ENCODE measurements at regions not wholly inside any gene's neighbourhood (a gene's known extent, or its start where the extent isn't known, plus 50 kb on each side); places are given as distances from the start of the nearest gene placed in this dataset.

DNA sequence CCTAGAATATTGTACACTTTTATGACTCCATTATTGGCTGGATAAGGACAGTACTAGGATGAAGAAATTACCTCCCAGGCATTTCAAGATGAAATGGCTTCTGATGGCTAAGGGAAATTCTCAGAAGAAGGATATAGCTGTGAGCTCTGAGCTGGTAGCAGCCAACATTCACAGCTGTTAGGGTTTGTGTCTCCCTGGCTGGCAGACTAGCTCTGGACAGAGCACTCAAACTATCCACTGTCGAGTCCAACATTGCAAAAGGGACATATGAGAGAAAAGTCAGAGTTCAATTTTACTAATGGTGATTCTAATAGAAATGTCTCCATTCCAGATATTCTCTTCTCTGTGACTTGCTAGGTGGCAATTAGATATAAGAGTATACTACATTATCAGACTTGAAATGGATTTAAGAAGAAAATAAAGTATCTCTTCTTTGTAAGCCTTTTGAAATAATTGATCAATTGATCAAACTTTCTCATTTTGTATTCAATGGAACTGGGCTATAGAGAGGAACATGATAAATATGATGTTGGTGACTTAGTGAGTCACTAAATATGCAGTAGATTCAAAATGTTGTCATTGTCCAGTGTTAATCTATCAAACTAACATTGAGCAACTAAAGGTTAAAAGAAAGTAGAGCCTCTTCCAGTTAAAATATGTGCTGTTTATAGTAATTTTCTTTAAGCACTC lies 1920.3 kb downstream of the SUCLG1 start:
- no peak for FAIRE-seq

DNA sequence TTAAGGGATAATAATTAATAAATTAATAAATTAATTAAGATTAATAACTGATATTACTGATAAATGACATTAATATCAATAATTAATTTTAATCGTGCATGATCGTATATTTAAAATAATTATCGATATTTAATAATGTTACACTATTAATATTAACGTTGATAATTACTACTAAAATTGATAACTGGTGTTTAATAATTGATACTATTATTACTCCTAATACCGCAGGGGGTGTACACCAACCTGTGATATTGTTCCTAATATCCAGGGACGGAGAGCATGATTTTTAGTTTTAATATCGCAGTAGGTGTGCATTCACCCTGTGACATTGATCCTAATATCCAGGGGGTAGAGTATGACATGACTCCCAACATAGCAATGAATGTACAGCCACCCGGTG lies 1930.8 kb downstream of the SUCLG1 start:
- no peak for FAIRE-seq

DNA sequence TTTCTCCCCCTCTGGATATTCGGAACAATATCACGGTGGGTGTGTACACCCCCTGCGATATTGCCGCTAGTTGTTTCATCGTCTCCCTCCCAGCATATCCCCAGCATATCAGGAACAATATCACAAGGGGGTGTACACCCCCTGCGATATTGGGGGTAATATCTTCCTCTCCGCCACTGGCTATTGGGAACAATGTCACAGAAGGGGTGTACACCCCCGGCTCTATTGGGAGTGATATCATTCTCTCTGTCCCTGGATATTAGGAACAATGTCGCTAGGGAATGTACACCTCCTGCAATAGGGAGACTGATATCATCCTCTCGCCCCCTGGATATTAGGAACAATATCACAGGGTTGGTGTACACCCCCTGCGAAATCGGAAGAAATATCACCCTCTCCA lies 1932.0 kb downstream of the SUCLG1 start:
- FAIRE-seq, result no peak

DNA sequence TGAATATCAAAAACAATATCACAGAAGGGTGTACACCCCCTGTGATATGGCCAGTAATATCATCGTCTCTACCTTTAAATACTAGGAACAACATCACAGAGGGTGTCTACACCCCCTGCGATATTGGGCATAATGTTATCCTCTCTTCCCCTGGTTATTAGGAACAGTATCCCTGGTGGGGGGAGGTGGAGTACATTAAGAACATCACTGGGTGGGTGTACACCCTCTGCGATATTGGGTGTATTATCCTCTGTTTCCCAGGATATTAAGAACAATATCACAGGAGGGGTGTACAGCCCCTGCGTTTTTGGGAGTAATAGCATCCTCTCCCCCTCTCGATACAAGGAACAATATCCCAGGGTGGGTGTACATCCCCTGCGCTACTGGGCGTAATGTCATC lies 1932.8 kb downstream of the SUCLG1 start:
- no peak for FAIRE-seq

DNA sequence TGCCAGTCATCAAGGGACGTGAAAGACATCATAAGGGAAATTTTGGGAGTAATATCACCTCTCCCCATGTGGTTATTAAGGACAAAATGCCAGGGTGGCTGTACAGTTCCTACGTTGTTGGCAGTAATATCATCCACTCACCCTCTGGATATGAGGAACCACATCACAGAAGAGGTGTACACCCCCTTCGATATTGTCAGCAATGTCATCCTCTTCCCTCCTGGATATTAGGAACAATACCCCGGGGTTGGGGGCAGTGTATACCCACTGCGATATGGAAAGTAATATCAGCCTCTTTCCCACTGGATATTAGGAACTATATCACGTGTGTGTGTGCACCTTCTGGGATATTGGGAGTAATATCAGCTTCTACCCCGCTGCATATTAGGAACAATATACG lies 1933.3 kb downstream of the SUCLG1 start:
- FAIRE-seq, result no peak

DNA sequence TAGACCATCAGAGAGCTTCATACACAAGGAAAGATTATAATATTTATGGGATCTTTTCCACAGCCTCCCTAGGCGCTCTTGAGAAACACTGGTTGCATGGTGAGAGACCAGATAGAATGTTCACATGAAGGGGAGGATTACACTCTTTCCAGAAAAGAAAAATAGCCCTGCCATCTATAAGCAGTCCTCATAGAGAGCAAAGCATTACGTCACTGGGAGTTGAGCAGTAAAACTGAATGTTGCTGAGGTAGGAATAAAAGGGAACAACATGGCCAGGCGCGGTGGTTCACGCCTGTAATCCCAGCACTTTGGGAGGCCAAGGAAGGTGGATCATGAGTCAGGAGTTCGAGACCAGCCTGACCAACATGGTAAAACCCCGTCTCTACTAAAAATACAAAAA lies 1934.3 kb downstream of the SUCLG1 start:
- FAIRE-seq, result no peak

DNA sequence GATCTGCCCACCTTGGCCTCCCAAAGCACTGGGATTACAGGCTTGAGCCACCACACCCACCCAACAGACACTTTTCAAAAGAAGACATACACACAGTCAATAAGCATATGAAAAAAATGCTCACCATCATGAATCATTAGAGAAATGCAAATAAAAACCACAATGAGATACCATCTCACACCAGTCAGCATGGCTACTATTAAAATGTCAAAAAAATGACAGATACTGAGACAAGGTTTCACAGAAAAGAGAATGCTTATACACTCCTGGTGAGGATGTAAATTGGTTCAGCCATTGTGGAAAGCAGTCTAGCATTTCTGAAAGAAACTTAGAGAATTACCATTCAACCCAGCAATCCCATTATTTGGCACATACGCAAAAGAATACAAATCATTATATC lies 1947.2 kb downstream of the SUCLG1 start:
- no peak for FAIRE-seq

DNA sequence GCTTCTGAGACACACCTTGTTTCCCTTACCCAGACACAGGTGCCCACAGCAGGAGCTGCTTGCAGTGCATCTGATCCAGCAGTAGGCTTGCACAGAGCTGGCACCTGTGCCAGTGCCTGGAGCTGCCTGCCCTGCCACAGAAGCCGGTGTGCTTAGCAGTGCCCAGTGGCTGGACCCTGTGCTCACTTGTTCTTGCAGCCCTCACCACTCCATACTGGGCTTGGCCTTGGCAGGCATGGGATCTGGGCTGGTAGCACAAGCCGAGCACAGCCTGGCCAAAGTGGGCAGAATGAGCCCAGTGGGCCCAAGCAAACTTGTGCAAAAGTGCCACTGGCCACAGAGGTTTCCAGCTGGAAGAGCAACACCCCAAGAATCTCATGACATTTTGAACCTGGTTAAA lies 1950.4 kb downstream of the SUCLG1 start:
- no peak for FAIRE-seq

DNA sequence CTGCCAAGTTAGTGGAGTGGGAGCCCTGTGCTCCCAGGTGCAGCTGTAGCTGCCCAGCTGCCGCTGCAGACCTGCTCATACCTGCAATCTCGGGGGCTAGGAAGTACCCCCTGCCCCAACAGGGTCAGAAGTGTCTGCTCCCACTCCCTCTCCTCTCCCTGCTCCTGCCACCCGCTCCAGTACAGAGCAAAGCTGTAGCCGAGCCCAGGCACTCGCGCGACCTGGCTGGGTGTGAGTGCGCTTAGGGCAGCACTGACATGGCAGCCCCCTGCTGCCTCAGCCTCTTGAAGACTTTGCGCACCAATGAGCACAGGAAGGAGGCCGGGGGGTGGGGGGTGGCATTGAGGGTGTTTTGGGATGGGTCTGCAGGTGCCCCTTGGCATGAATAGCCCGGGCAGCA lies 1951.4 kb downstream of the SUCLG1 start:
- no peak for FAIRE-seq

DNA sequence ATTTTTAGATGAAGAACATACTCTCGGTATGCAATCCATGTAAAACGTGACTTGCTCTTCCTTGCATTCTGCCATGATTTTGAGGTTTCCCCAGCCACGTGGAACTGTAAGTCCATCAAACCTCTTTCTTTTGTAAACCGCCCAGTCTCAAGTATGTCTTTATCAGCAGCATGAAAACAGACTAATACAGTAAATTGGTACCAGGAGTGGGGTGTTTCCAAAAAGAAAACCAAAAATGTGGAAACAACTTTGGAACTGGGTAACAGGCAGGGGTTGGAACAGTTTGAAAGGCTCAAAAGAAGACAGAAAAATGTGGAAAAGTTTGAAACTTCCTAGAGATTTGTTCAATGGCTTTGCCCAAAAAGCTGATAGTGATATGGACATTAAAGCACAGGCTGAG lies 1957.9 kb downstream of the SUCLG1 start:
- no peak for FAIRE-seq

DNA sequence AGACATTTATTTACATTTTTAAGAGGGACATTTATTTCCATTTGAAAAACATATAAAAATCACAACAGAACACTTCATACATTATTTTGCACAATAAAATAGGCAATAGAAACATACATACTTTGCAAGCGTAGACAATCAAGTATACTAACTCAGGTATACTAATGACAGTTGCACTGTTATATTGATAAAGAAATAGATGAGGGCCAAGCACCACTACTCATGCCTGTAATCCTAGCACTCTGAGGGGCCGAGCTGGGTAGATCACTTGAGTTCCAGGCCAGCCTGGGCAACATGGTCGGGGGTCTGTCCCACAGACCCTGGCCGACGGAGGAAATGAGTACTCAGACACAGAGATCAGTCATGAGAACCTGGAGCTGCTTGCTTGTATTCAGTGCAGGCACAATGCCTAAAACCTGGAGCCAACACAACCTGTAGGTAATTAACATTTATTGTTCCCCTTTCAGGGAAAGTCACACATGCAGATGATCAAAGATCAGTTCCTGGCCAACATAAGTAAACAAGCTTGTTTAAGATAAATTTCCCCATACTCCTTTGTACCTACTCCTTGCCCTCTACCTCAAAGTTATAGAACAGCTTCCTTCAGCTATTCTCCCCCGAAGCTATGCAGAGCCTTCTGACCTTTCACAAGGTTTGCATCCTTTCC lies 1960.2 kb downstream of the SUCLG1 start:
- no peak for FAIRE-seq

DNA sequence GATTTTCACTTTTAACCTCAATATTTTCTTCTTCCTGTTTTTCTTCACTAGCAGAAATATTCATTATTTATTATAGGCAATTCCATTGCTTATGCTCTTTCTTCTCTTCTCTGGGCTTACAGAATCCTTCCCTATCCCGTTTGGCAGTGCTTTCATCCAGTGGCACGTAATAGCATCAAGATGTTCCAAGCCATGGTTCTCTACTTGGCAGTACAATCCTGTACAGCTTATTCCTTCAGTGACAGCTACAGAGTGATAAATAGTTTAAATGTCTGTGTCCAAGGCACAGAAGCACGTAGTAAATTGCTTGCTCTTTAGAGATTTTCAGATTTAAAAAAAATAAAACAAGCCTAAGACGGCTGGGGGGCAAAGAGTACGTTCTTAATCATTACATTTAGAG lies 1964.3 kb downstream of the SUCLG1 start:
- no peak for FAIRE-seq

DNA sequence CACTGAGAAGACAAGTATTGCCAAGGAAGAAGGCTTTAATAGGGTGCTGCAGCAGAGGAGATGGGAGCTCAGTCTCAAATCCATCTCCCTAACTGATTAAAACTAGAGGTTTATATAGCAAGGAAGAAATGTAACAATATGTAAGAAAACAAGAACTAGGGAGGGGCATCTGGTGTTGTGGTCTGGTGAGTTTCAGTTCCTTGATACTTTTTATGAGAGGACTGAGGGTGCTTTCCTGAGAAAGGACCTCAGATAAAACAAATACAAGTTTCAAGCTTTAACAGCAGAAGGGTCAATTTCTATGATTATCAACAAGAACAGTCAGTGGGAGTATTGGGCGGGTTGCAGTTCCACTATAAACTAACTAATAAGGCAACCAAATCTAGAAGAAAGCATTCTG lies 1967.5 kb downstream of the SUCLG1 start:
- FAIRE-seq, result no peak

DNA sequence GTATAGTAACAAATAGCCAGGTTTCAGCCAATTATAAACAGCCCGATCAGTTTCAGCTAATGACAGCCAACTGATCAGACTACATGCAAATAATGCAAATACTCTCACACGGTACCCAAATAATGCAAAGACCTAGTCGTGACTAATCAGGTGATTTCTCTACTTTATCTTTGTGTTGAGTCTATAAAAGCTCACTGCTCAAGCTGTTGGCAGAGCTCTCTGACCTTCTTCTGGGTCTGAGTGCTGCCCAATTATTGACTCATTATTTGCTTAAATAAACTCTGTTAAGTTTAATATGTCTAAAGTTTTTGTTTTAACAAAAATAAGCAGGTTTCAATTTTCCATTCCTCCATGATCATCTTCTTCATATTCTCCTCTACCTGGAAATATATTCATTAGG lies 1971.7 kb downstream of the SUCLG1 start:
- FAIRE-seq, result no peak

DNA sequence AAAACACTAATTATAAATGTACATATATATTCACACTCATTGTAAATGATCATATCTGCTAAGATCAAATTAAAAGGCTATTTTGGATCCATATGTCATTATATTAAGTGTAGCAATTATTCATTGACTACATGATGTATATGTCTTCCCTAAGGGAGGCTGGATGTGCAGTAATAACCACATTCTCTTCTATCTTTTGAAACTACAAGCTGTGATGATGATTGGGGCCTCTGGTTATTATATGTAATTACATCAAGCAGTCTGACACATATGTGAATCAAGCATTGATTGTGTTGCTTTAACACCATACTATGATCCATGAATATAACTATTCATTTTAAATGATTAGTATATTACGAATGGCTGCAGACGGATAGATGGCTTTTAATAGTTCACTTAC lies 1973.4 kb downstream of the SUCLG1 start:
- FAIRE-seq, result no peak

DNA sequence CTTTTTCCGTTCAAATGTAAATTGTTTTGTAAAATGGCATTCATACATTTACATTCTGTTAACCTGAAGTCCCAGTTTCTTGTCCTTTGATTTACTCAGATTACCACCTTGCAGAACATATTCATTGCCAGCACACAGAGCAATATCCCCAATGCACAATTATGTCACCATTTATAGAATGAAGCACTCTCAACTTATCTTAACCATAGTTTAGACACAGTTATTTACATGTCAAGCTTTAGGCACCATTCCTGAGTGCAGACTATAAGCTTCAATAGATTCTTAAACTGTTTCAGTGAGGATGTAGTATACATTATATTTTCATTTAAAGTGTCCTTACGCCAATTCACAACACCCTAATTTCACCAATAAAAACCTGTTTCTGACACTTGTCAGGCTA lies 1977.9 kb downstream of the SUCLG1 start:
- FAIRE-seq, result no peak

DNA sequence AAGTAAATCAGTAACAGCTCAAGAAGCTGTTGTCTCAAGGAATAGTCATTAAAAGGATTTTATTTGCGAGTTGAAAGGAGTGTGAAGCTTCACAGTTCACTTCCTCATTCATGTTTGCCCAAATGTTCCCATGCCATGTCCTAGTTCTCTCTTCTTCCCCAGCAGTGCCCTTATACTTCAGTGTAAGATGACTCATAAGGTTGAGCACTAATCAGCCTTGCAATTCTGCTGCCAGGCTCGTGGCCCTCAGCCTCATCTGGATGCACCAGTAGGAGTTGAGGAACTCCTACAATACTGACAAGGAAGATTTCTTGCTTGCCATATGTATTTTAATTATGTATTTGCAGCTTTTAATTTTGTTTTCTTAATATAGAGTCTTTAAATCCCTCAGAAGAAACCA lies 1980.4 kb downstream of the SUCLG1 start:
- FAIRE-seq, result no peak

DNA sequence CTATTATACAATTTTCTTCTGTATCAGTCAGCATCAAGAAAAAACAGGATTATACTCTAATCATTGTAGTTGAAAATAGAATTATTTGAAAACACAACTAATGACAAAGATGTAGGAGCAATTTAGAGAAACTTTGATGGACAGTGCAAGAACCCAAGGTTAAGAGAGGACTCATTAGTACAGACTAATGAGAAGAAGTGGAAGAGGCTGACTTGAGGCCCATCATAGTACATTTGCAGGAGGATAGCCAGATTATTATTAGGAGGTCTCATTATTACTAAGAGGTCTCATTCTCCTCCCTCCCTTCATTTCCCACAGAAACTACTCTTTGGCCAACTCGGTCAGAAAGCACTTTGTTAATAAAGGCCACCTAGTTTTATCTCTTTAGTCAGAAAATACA lies 1983.0 kb downstream of the SUCLG1 start:
- FAIRE-seq, result no peak

DNA sequence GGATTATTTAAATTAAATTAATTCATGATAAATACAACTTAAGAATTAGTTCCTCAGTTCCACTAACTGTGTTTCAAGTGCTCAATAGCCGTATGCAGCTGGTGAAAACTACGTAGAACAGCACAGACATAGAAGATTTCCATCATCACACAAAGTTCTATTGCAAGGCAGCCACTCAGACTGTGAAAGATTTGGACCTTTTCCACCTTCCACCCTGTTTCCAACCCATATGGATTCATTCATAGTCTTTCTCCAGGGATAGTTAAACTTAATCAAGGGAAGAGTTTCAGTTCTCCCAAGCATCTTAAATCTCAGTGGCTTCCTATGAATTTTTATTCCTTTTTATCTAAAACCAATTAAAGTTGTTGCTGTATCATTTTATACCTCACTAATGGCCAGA lies 2030.8 kb downstream of the SUCLG1 start:
- no peak for FAIRE-seq

DNA sequence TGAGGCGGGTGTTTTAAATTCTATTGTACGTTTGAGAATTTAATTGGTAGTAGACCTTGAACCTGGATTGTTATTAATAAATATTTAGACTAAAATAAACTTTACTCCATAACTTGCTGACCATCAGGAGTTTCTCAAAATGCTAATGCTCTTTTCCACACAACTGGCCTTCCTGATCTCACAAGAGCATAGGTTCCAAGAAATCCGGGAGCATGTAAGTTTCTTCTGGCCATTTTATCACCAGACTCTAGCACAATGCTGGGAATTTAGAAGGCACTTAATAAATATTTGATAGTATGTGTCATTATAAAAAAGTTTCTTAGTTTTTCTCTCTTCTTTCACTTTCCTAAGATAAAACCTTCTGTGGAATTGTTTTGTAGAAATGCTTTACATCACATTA lies 2047.1 kb downstream of the SUCLG1 start:
- FAIRE-seq, result no peak

DNA sequence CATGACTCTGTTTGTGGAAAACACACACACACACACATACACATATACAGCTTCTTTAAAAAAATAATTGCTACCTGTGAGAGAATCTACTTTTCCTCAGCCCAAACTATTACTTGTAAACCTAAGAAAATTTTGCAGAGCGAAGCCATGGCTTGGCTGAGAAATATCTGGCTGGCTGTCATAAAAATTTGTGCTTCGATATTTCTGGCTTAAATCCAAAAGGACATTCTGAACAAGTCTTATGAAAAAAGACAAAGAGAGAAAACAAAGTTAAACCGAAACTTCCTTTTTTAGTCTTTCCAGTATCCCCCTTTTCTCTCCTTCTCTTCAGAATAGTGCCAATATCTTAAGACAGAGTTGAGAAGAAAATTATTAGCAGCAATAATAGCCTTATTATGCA lies 2048.0 kb downstream of the SUCLG1 start:
- no peak for FAIRE-seq

DNA sequence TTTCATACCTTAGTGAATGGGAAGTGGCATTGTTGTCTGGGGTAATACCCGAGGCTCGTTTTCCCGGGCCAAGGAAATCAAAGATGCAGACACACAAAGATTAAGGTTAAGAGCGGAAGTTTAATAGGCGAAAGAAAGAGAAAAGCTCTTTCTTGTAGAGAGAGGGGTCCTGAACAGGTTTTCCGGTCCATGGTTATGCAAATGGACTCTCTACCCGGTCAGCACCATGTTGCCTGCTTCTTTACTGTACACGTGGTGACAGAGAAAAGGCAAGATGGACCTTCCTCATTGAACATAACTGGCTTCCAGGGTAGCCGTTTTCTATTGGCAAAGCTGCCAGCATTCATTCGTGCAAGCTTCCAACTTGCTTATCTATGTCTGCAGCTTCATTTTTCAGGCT lies 2063.5 kb downstream of the SUCLG1 start:
- FAIRE-seq, result no peak

DNA sequence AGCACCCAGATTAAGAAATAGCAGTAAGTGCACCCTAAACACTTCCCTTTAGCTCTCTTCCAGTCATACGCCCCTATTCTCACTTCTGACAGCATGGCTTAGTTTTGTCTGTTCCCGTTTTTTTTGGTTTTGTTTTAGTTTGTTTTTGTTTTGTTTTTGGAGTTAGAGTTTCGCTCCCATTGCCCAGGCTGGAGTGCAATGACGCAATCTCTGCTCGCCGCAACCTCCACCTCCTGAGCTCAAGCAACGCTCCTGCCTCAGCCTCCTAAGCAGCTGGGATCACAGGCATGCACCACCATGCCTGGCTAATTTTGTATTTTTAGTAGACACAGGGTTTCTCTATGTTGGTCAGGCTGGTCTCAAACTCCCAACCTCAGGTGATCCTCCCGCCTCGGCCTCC lies 2067.7 kb downstream of the SUCLG1 start:
- no peak for FAIRE-seq

DNA sequence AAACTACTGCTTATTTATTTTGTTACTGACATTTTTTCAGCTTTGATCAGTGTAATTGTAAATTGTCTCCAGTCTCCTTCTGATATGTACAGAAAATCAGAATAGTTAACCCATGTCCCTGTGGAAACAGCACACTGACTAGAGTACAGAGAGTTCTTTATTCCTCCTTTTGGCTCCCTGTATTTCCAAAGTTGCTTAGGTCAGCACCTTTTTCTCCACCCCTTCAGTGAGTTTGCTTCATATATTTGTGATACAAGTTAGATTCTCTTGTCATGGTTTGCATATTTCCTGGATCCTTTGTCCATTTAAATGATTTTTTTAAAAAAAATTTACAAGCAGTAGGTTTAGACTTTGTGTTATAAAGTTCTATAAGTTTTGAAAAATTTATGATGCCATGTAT lies 2051.1 kb upstream of the LRRTM1 start:
- no peak for FAIRE-seq

DNA sequence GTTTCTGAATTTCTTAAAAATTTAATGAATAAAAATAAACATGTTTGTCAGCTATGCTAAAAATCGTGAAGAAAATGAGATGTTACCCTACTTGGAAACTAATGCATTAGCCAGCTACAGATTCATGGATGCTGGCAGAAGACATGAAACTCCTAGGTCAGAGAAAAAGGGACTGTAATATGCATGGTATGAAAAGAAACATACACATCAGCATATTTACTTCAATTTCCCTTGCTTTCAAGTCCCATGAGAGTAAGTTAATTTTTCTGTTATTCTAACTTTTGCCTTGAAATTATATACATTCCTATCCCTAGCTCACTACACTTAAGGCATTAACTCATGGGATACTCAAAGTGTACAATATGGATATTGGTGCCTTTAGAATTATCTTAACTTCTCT lies 2041.4 kb upstream of the LRRTM1 start:
- FAIRE-seq, result no peak
